K562 (cell line): ENCODE measurements at regions not wholly inside any gene's neighbourhood (a gene's known extent, or its start where the extent isn't known, plus 50 kb on each side); places are given as distances from the start of the nearest gene placed in this dataset.

ENCODE experiments used
- CTCF ChIP-seq, 3 experiments: IDR thresholded peaks in 2 of 3; conservative IDR thresholded peaks in 1 of 3; 2 replicates each; pipeline ENCODE4 v1.5.1; 2011 to 2012; ENCODE audit warnings: low read length in 3 of 3, mild to moderate bottlenecking in 3 of 3, control low read depth in 2 of 3, improper control_type of control experiment in 1 of 3, inconsistent platforms in 1 of 3, low read depth in 1 of 3, mixed read lengths in 1 of 3, moderate library complexity in 1 of 3; ENCODE audit not compliant: insufficient read depth in 2 of 3
- E2F4 ChIP-seq: sonication (generic); formaldehyde crosslinking; IDR thresholded peaks from 2 replicates; pipeline ENCODE4 v1.8.0; 2022; ENCODE audit warnings: mild to moderate bottlenecking, low read depth, missing genetic modification reagents
- ETV6 ChIP-seq, 3 experiments: fragments of 150-350 bp in 1 of 3; sonication (generic) in 1 of 3; formaldehyde crosslinking in 1 of 3; IDR thresholded peaks; 2 replicates each; pipeline versions ENCODE4 v1.6.1 to v1.8.0; 2014 to 2022; ENCODE audit warnings: borderline replicate concordance in 2 of 3, low read depth in 2 of 3, antibody characterized with exemption in 1 of 3, low read length in 1 of 3, mild to moderate bottlenecking in 1 of 3, missing genetic modification reagents in 1 of 3
- HINFP ChIP-seq: fragments of 450-650 bp; conservative IDR thresholded peaks from 2 replicates; pipeline ENCODE4 v1.6.1; 2016; ENCODE audit warnings: missing genetic modification characterization, low read depth, mild to moderate bottlenecking, control low read depth, missing compliant biosample characterization
- MAX ChIP-seq: sonication (generic); formaldehyde crosslinking; IDR thresholded peaks from 2 replicates; pipeline ENCODE4 v1.9.0; 2022; ENCODE audit warnings: mild to moderate bottlenecking, missing genetic modification reagents
- NKRF ChIP-seq: fragments of 450-650 bp; IDR thresholded peaks from 2 replicates; pipeline ENCODE4 v1.6.1; 2016; ENCODE audit warnings: borderline replicate concordance
- POLR2A ChIP-seq: fragments of 450-650 bp; conservative IDR thresholded peaks from 2 replicates; pipeline ENCODE4 v1.6.1; 2016
- SMC3 ChIP-seq: conservative IDR thresholded peaks from 2 replicates; pipeline ENCODE4 v1.6.1; 2011; ENCODE audit warnings: low read depth, low read length, improper control_type of control experiment; ENCODE audit not compliant: insufficient read depth
- TCF15 ChIP-seq: fragments of 250-450 bp; sonication (Bioruptor Pico); IDR thresholded peaks from 2 replicates; pipeline ENCODE4 v1.8.0; 2022; ENCODE audit warnings: moderate library complexity, mild to moderate bottlenecking, inconsistent platforms
- USF2 ChIP-seq: sonication (generic); formaldehyde crosslinking; IDR thresholded peaks from 2 replicates; pipeline ENCODE4 v1.5.0; 2020; ENCODE audit warnings: missing genetic modification reagents
- ZBTB7A ChIP-seq: IDR thresholded peaks from 2 replicates; pipeline ENCODE4 v1.6.1; 2011; ENCODE audit warnings: low read depth, mild to moderate bottlenecking, low read length, moderate library complexity, borderline replicate concordance; ENCODE audit not compliant: control insufficient read depth
- ZFPM2 ChIP-seq: fragments of 250-450 bp; sonication (Bioruptor Pico); IDR thresholded peaks from 2 replicates; pipeline ENCODE4 v1.5.1; 2022; ENCODE audit warnings: mild to moderate bottlenecking
- ZNF589 ChIP-seq: fragments of 200-800 bp; sonication (Bioruptor generic); IDR thresholded peaks from 2 replicates; pipeline ENCODE4 v1.6.1; 2016; ENCODE audit warnings: low read depth, missing genetic modification characterization, missing compliant biosample characterization
- ZNF780A ChIP-seq: fragments of 250-450 bp; sonication (Bioruptor Pico); IDR thresholded peaks from 2 replicates; pipeline ENCODE4 v1.5.0; 2021; ENCODE audit warnings: mild to moderate bottlenecking

GRCh38 chr10:78359640-78360091 lies 326.0 kb downstream of the RPS24 start:
- TF ChIP-seq E2F4 (no peak), ZNF589 (CRISPR knock-in tag) (no peak), ZBTB7A (no peak), TCF15 (no peak), MAX (CRISPR knock-in tag) (no peak), HINFP (tag) (no peak), CTCF (IDR thresholded peaks at IDR 0.05 in 2 of 3, conservative IDR thresholded peaks at IDR 0.05 in 1 of 3; ENCODE audit: insufficient read depth in 2 of 3, low read depth in 1 of 3, low read length in 3 of 3) (no peak), ETV6 (IDR thresholded peaks at IDR 0.05; ENCODE audit: borderline replicate concordance in 1 of 2, low read depth in 2 of 2, low read length in 1 of 2) (no peak), ETV6 (CRISPR knock-in tag; IDR thresholded peaks at IDR 0.05; ENCODE audit: borderline replicate concordance) (no peak), POLR2A (no peak), ZFPM2 (CRISPR knock-in tag) (no peak), SMC3 (no peak), USF2 (CRISPR knock-in tag) (no peak), ZNF780A (no peak), NKRF (no peak)
